ENCODE measurements at regions not wholly inside any gene's neighbourhood (a gene's known extent, or its start where the extent isn't known, plus 50 kb on each side); places are given as distances from the start of the nearest gene placed in this dataset.

GRCh38 chr3:176523114-176523513 is 674.2 kb downstream of the TBL1XR1 start:
- no peak for DNase-seq

DNA sequence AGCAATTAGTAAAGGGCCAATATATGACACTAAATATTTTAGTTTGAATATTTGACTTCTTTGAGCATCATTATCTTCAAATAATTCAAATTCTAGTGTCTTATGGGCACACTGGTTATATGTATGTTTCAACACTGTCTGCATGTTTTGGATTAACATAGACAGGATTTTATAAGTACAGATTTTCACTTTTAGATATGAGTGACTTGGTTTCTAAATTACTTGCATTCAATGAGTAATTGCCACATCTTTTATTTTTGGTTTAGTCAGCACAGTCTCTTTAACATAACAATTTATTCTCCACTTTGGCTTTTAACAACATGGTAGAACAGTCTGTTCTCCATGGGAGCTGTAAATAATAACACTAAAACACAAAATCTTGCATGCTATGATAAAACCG is 674.8 kb downstream of the TBL1XR1 start:
- no peak for DNase-seq

DNA sequence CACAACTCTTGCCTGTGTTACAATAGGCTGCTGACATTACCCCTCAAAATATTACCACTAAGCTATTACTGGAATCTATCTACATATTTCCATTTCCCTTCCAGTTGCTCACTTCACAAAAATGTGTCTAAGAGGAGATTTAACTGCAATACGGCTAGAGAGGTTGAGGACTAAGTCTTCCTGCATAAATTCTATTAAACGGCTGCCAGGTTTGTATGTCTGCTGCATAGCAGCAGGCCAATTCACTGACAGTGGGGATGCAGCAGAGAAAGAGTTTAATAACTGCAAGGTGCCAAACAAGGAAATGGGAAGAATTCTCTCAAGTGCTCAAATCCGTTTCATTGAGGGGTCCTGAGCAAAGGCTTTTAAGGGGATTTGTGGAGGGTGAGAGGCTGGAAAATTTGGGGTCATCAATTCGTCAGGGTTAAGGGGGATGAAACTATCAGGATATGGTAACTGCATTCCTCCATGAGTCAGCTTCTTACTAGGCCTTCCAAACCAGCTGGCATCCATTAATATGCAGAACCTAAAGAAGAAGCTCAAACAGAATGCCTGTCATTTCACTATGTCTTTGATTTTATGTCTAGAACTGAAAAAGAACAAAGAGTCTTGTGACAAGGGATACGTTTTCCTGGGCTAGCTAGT is 675.6 kb downstream of the TBL1XR1 start:
- no peak for DNase-seq

- no peak for DNase-seq
Observed at GRCh38 chr3:176514297-176514696, 683.0 kb downstream of the TBL1XR1 start.

- no peak for DNase-seq
Observed at GRCh38 chr3:176513604-176514003, 683.7 kb downstream of the TBL1XR1 start.

GRCh38 chr3:176512037-176512436 is 685.2 kb downstream of the TBL1XR1 start:
- no peak for DNase-seq

GRCh38 chr3:176510097-176510496 is 687.2 kb downstream of the TBL1XR1 start:
- DNase-seq: no peak

DNA sequence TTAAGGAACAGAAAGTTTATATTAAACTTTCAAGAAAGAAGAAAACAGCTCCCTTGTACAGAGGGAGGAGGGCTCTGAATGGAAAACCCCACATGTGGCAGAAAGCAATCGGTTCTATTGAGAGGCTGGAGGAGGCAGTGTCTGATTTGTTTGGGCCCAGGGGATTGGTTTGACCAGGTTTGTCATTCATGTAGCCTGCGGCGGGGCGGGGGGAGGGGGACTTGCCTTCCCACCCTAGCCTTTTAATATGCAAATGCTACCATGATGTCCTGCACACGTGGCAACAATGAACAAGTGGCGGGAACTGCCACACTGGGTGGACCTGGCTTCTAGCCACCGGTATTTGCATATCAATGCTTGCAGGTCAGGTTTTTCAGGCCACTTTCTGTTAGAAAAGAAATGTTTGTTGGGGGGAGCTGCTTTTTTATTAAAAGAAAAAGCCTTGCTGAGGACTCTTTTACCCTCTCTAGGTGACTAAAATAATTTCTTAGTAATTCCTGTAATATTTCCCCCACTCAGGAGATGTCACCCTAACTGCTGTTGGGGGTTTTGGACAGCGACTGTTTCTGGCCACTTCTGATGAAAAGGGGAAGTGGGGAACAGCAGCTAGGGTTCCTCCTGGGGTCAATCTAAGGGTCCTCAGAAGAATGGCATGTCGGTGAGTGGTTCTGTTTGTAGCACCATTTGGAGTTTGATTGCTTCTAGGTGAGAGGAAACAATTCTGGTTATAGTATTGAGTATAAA is 691.2 kb downstream of the TBL1XR1 start:
- DNase-seq: no peak

- DNase-seq: no peak
Observed at GRCh38 chr3:176491084-176491483, 706.2 kb downstream of the TBL1XR1 start.

GRCh38 chr3:176490357-176490756 is 706.9 kb downstream of the TBL1XR1 start:
- DNase-seq: no peak

- no peak for DNase-seq
Observed at GRCh38 chr3:176479248-176479647, 718.0 kb downstream of the TBL1XR1 start.

- no peak for DNase-seq
Observed at GRCh38 chr3:176469694-176470205, 727.5 kb downstream of the TBL1XR1 start.

DNA sequence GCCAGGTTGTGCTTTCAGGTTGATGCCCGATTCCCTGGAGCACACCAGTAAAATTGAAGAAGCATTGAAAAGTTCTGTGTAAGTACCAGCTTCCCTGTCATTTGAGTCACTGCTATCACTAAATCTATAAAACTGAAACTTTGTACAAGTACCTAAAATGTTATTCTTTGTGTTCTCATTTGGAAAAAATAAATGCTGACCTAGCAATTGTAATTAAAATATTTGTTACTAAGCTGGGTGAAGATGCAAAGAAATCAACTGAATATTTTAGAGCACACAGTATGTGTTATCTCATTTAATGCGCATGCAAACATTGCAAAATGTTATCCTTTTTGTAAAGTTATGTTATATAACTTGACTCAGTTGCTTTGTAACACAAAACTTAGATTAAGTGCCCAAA is 733.7 kb downstream of the TBL1XR1 start:
- no peak for DNase-seq

- no peak for DNase-seq
Observed at GRCh38 chr3:176447369-176447768, 749.9 kb downstream of the TBL1XR1 start.

DNA sequence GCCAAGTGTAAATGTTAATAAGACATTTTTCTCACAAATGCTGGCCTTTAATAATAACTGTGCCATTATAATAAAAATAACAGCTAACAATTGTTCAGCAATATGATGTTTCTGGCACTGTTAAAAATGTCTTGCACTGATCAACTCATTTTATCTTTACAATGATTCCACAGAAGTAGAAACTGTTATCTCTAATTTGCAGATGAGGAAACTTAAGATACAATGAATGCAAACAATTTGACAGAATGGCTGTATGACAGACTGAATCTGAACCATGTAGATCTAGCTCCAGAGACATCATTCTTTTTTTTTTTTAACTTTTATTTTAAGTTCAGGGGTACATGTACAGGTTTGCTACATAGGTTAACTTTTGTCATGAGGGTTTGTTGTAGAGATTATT is 755.0 kb downstream of the TBL1XR1 start:
- DNase-seq: no peak

- DNase-seq: no peak
Observed at GRCh38 chr3:176439729-176440128, 757.6 kb downstream of the TBL1XR1 start.

GRCh38 chr3:176431991-176432390 is 765.3 kb downstream of the TBL1XR1 start:
- DNase-seq: no peak

DNA sequence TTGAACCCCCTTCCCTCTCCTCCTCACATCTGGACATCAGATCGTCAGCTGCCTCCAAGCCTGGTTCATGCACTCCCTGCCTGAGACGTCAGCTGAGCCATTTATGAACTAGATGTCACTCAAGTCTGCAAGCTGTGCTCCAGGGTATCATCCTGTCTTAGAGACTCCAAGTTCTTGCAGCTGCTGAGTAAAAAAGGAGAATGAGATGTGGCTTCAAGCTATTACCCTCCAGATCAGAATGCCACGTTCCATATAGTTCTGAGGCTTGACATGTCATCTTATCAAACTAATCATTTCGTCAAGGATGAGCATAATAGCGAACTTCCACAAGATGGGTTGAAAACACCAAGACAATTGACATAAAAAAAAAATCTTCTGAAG is 766.3 kb downstream of the TBL1XR1 start:
- DNase-seq: no peak

DNA sequence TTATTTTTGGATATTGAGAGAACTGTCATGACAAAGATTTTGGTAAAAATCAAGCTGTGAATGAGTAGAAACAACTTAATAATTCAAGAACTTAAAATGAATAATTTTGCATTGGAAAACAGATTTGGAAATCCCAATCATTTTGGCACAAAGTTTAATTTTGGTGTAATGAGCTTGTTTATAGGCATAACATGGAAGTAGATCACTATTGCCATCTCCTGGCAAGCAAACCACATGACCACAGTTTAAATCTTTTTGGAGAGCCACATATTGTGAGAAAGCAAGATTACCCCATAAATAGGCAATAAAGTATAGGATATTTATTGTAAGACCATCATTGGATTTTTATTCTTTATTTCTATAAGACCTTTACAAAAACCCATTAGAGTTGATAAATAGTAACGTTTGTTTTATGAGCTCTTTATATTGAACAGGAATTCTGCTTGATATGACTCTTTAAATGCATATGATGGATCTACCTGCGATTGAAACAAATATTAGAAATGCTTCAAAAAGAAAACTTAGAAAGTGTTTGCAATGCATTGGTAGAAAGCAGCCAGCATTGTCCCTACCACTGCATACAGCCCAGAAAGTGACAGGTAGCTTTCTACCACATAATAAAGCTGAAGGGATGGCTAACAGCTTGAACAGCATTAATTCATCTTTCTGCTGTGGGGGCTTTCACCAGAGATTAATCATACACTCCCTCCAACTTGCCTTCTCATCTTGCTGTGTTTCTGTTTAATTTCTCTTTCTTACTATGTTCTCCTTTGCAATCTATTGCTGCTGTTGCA is 766.8 kb downstream of the TBL1XR1 start:
- DNase-seq: no peak

- DNase-seq: no peak
Observed at GRCh38 chr3:176428552-176428951, 768.7 kb downstream of the TBL1XR1 start.

- no peak for DNase-seq
Observed at GRCh38 chr3:176426371-176426770, 770.9 kb downstream of the TBL1XR1 start.

DNA sequence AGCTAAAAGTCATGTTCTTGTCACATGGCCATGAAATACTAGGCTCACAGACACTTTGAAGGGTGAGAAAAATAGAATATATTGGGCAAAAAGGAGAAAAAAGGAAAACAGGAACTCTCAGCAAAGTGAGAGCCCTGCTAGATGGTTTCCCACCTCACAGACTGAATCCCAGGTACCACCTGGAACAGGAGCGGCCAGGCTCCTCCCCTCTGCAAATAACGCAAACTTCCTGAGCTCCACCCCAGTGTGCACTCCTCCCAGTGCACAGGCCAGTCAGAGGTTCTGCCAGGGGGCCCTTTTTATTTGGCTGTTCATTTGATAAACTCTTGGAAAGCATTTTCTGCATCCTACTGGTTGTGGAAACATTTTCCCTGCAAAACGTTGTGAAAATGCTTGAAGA is 780.4 kb downstream of the TBL1XR1 start:
- DNase-seq: no peak

DNA sequence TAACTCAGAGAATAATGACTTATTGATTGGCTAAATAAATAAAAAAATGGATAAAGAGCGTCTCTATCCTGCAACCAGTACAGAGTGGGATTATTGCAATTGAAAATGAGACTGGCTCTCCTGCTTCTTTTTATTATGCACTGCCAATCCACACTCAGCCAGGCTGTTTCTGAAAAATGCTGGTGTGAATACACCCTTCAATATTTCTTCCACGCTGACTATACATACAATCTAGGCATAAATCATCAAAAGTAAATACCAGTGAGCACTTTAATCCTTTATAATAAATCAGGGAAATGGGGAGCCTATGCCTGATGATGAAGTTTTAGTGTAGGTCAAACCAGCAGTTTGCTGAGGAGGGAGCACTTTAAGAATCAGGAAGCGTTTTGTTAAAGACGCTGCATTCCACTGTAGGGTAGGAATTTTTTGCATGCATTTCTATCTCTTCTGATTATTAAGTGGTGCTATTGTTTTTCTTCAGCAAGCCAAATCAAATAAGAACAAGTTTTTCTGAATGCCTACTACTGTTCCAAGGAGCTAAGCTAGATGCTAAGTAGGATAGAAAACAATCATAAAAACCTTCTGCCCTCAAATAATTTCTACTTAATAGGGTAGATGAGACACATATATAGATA is 781.5 kb downstream of the TBL1XR1 start:
- no peak for DNase-seq

Measured in GF-D8 (cell line).